HG02938 (cell line): ENCODE measurements at regions not wholly inside any gene's neighbourhood (a gene's known extent, or its start where the extent isn't known, plus 50 kb on each side); places are given as distances from the start of the nearest gene placed in this dataset.
"Not testable (repeated sequence)": the region's sequence is repeated elsewhere in the genome, so short reads cannot be mapped to it uniquely, and the experiment has no call there.

ENCODE experiments used
- ATAC-seq: cut with Tn5 transposase; IDR thresholded peaks from one replicate; pipeline ENCODE4 v1.9.1; 2021; ENCODE audit warnings: mild to moderate bottlenecking, moderate library complexity; ENCODE audit not compliant: unreplicated experiment

GRCh38 chr5:63127054-63127453 is 548.4 kb downstream of the LRRC70 start:
- no peak for ATAC-seq

GRCh38 chr5:63125862-63126261 is 547.2 kb downstream of the LRRC70 start:
- peak; percentile 70 for ATAC-seq

- no peak for ATAC-seq
Measured at GRCh38 chr5:63125392-63125791, 546.8 kb downstream of the LRRC70 start.

GRCh38 chr5:63124266-63124665 is 545.6 kb downstream of the LRRC70 start:
- no peak for ATAC-seq

- no peak for ATAC-seq
Measured at GRCh38 chr5:63121471-63121870, 542.9 kb downstream of the LRRC70 start.

GRCh38 chr5:63118221-63118620 is 539.6 kb downstream of the LRRC70 start:
- ATAC-seq: no peak

- no peak for ATAC-seq
Measured at GRCh38 chr5:63111891-63112290, 533.3 kb downstream of the LRRC70 start.

GRCh38 chr5:63101870-63102269 is 523.3 kb downstream of the LRRC70 start:
- no peak for ATAC-seq

GRCh38 chr5:63097286-63097685 is 518.7 kb downstream of the LRRC70 start:
- ATAC-seq: no peak

GRCh38 chr5:63094730-63095129 is 516.1 kb downstream of the LRRC70 start:
- no peak for ATAC-seq

- no peak for ATAC-seq
Measured at GRCh38 chr5:63089147-63089546, 510.5 kb downstream of the LRRC70 start.

- ATAC-seq: no peak
Measured at GRCh38 chr5:63085561-63085960, 506.9 kb downstream of the LRRC70 start.

- ATAC-seq: not testable (repeated sequence)
Measured at GRCh38 chr5:63083689-63084088, 505.1 kb downstream of the LRRC70 start.

- no peak for ATAC-seq
Measured at GRCh38 chr5:63081402-63081801, 502.8 kb downstream of the LRRC70 start.

GRCh38 chr5:63070001-63070400 is 491.4 kb downstream of the LRRC70 start:
- ATAC-seq: no peak

- ATAC-seq: no peak
Measured at GRCh38 chr5:63055421-63055820, 476.8 kb downstream of the LRRC70 start.

- no peak for ATAC-seq
Measured at GRCh38 chr5:63053019-63053638, 474.5 kb downstream of the LRRC70 start.

- no peak for ATAC-seq
Measured at GRCh38 chr5:63050916-63051315, 472.3 kb downstream of the LRRC70 start.

GRCh38 chr5:63049935-63050334 is 471.3 kb downstream of the LRRC70 start:
- ATAC-seq: no peak

- ATAC-seq: no peak
Measured at GRCh38 chr5:63043792-63044191, 465.2 kb downstream of the LRRC70 start.

GRCh38 chr5:63032343-63032742 is 453.7 kb downstream of the LRRC70 start:
- ATAC-seq: no peak

- ATAC-seq: no peak
Measured at GRCh38 chr5:63029891-63030290, 451.3 kb downstream of the LRRC70 start.

- no peak for ATAC-seq
Measured at GRCh38 chr5:63025679-63026078, 447.1 kb downstream of the LRRC70 start.
